Uterus (tissue), 3 donors: ENCODE measurements at regions not wholly inside any gene's neighbourhood (a gene's known extent, or its start where the extent isn't known, plus 50 kb on each side); places are given as distances from the start of the nearest gene placed in this dataset.

Source experiments
- DNase-seq, 2 donors: peaks; one replicate each; pipeline ENCODE4 v3.0.0-alpha.2; 2019 to 2020
- H3K27ac ChIP-seq, 2 donors: fragments of 200-600 bp; sonication (generic); 1 replicate in 1 of 2; 2 replicates in 1 of 2; pipeline ENCODE4 v1.5.1; 2016 to 2018
- H3K27me3 ChIP-seq, 2 donors: fragments of 200-600 bp; sonication (generic); one replicate each; pipeline ENCODE4 v1.5.1; 2018 to 2019; ENCODE audit warnings: control low read depth in 1 of 2
- H3K36me3 ChIP-seq, 2 donors: fragments of 200-600 bp; sonication (generic); one replicate each; pipeline ENCODE4 v1.5.1; 2019; ENCODE audit warnings: control low read depth in 1 of 2
- H3K4me1 ChIP-seq, 2 donors: fragments of 200-600 bp; sonication (generic); one replicate each; pipeline ENCODE4 v1.5.1; 2018 to 2019; ENCODE audit warnings: control low read depth in 1 of 2
- H3K4me3 ChIP-seq, 2 donors: fragments of 200-600 bp; sonication (generic); 1 replicate in 1 of 2; 2 replicates in 1 of 2; pipeline ENCODE4 v1.5.1; 2018 to 2019; ENCODE audit warnings: mild to moderate bottlenecking in 1 of 2
- H3K9me3 ChIP-seq, 2 donors: fragments of 200-600 bp; sonication (generic); one replicate each; pipeline ENCODE4 v1.5.1; 2019; ENCODE audit warnings: control low read depth in 1 of 2
- POLR2A ChIP-seq, 2 donors: fragments of 450-650 bp; IDR thresholded peaks; one replicate each; pipeline ENCODE4 v1.6.1; 2016; ENCODE audit warnings: antibody characterized with exemption in 2 of 2, mild to moderate bottlenecking in 1 of 2, moderate library complexity in 1 of 2
- intact Hi-C: fragments of 100-400 bp; cut with DNase I; formaldehyde crosslinking; loops from one replicate; pipeline ENCODE4 v1.15.1; 2023; ENCODE audit warnings: low total_unique reads
- TF ChIP-seq, protein P1 (sequence below), 4 experiments: fragments of 200-600 bp in 2 of 4; fragments of 450-650 bp in 2 of 4; sonication (generic) in 2 of 4; IDR thresholded peaks; one replicate each; pipeline ENCODE4 v1.5.1; 2016 to 2019; ENCODE audit warnings: antibody characterized with exemption in 4 of 4, mild to moderate bottlenecking in 2 of 4, moderate library complexity in 1 of 4
- donor health status: DM: yes; HTN: yes; CAD: no.

DNA sequence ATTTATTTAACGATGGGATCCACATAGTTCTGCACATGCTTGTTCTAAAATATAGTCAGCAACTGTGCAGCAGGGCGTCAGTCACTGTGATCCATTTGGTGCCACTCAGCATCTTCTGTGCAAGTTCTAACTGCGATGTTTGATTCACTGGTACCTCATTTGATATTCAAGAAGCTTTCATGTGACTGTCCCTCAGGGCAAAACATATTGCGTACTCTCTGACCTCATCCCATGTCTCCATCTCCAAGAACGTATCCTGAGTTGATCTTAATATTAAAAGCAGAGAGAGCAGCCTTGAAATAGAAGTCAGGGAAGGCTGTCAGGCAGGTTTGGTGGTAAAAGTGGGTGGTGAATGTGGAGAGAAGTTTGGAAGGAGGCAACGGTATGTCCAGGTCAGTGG is 116.5 kb upstream of the ATP10B start:
- H3K36me3 ChIP-seq, result no peaks in the 10 kb centered on the region
- H3K9me3 ChIP-seq, result no peaks in the 10 kb centered on the region
- H3K4me3 ChIP-seq, result no peak overlapping the region
- TF ChIP-seq POLR2A (IDR thresholded peaks at IDR 0.05), result no peak
- TF ChIP-seq, protein P1, sequence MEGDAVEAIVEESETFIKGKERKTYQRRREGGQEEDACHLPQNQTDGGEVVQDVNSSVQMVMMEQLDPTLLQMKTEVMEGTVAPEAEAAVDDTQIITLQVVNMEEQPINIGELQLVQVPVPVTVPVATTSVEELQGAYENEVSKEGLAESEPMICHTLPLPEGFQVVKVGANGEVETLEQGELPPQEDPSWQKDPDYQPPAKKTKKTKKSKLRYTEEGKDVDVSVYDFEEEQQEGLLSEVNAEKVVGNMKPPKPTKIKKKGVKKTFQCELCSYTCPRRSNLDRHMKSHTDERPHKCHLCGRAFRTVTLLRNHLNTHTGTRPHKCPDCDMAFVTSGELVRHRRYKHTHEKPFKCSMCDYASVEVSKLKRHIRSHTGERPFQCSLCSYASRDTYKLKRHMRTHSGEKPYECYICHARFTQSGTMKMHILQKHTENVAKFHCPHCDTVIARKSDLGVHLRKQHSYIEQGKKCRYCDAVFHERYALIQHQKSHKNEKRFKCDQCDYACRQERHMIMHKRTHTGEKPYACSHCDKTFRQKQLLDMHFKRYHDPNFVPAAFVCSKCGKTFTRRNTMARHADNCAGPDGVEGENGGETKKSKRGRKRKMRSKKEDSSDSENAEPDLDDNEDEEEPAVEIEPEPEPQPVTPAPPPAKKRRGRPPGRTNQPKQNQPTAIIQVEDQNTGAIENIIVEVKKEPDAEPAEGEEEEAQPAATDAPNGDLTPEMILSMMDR (IDR thresholded peaks at IDR 0.05), result no peak
- H3K4me1 ChIP-seq, result no peaks in the 10 kb centered on the region
- intact Hi-C loops, result no loop called here
- H3K27me3 ChIP-seq, result no peaks in the 10 kb centered on the region
- no peak overlapping the region for H3K27ac ChIP-seq
- no peak for DNase-seq

- DNase-seq, result no peak
- TF ChIP-seq, protein P1 (IDR thresholded peaks at IDR 0.05), result no peak
- TF ChIP-seq POLR2A (IDR thresholded peaks at IDR 0.05), result no peak
- H3K27ac ChIP-seq, result no peak overlapping the region
- intact Hi-C loops, result no loop called here
- H3K4me3 ChIP-seq, result no peak overlapping the region
- no peaks in the 10 kb centered on the region for H3K36me3 ChIP-seq
- H3K4me1 ChIP-seq, result no peaks in the 10 kb centered on the region
- no peaks in the 10 kb centered on the region for H3K27me3 ChIP-seq
- no peaks in the 10 kb centered on the region for H3K9me3 ChIP-seq
Measured at GRCh38 chr5:160966921-160967320, 114.9 kb upstream of the ATP10B start.

- intact Hi-C loops, result no loop called here
- DNase-seq, result no peak
- no peak overlapping the region for H3K27ac ChIP-seq
- TF ChIP-seq, protein P1 (IDR thresholded peaks at IDR 0.05), result no peak
- TF ChIP-seq POLR2A (IDR thresholded peaks at IDR 0.05), result no peak
- H3K4me1 ChIP-seq, result no peaks in the 10 kb centered on the region
- H3K4me3 ChIP-seq, result no peak overlapping the region
- no peaks in the 10 kb centered on the region for H3K36me3 ChIP-seq
- H3K27me3 ChIP-seq, result no peaks in the 10 kb centered on the region
- no peaks in the 10 kb centered on the region for H3K9me3 ChIP-seq
Measured at GRCh38 chr5:160961761-160962160, 109.8 kb upstream of the ATP10B start.

GRCh38 chr5:160961038-160961437 is 109.0 kb upstream of the ATP10B start:
- no peak overlapping the region for H3K4me3 ChIP-seq
- intact Hi-C loops, result no loop called here
- DNase-seq, result no peak
- no peaks in the 10 kb centered on the region for H3K36me3 ChIP-seq
- no peak overlapping the region for H3K27ac ChIP-seq
- no peaks in the 10 kb centered on the region for H3K4me1 ChIP-seq
- H3K9me3 ChIP-seq, result no peaks in the 10 kb centered on the region
- TF ChIP-seq, protein P1 (IDR thresholded peaks at IDR 0.05), result no peak
- no peak for TF ChIP-seq POLR2A (IDR thresholded peaks at IDR 0.05)
- no peaks in the 10 kb centered on the region for H3K27me3 ChIP-seq

DNA sequence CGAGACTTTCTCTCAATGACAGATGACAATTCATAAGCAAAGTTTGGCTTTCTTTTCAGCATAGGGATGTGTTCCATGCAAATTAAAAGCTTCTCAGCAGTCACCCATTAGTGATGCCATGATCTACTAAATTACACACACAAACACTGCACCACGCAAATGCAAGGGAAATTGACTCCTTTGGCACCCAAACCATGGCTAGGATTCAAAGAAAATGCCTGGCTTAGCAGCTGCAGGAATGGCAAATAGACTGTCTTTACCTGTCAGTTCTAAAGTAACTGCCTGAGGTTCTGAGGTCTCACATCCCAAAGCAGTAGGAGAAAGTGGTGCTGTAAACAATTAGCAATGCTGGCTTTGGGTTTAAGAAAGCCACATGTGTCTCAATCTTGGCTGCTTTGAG is 108.6 kb upstream of the ATP10B start:
- H3K27ac ChIP-seq, result no peak overlapping the region
- no peaks in the 10 kb centered on the region for H3K36me3 ChIP-seq
- H3K9me3 ChIP-seq, result no peaks in the 10 kb centered on the region
- no peaks in the 10 kb centered on the region for H3K27me3 ChIP-seq
- H3K4me3 ChIP-seq, result no peak overlapping the region
- no peaks in the 10 kb centered on the region for H3K4me1 ChIP-seq
- intact Hi-C loops, result no loop called here
- no peak for TF ChIP-seq POLR2A (IDR thresholded peaks at IDR 0.05)
- TF ChIP-seq, protein P1 (IDR thresholded peaks at IDR 0.05), result no peak
- no peak for DNase-seq
